Fibroblast of skin of abdomen (primary cell): ENCODE measurements at regions not wholly inside any gene's neighbourhood (a gene's known extent, or its start where the extent isn't known, plus 50 kb on each side); places are given as distances from the start of the nearest gene placed in this dataset.

Experiments used
- DNase-seq: peaks from one replicate; pipeline ENCODE4 v3.0.0-alpha.2; 2013

DNA sequence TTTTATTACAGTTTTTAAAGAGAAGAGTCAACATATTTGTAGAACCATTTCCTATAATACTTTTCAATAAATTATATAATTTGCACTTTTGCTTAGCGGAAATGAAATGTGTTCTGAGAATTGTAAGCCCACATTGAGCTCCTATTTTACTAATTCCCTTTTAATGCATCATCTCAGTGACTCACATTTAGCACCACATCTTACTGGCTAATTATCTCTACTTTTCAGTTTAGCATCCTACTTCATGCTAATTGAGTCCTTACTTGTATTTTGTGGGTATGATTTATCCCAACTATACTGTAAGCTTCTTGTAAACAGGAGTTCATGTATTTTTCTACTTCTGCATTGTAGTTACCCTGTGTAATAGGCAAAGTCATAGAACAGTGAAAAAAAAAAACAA, 67.5 kb downstream of the TMX1 start:
- DNase-seq, result peak; percentile 38

DNA sequence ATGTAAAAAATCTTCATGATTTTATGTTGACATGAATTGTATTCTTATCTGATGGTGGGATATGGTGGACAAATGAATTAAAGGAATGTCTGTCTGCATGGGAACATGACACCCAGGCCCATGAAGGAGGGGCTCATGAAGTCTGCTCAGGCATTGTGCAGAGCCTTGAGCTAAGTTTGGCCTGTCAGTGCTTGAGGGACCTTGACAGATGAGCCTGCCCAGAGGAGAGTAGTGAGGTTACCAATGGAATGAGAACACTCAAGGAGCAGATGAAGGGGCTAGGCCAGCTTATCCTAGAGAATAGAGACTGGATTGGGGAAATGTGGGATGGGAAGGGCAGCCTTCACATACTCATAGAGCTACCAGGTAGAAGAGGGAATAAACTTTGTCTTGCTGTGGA, 68.8 kb downstream of the TMX1 start:
- peak; percentile 49 for DNase-seq

DNA sequence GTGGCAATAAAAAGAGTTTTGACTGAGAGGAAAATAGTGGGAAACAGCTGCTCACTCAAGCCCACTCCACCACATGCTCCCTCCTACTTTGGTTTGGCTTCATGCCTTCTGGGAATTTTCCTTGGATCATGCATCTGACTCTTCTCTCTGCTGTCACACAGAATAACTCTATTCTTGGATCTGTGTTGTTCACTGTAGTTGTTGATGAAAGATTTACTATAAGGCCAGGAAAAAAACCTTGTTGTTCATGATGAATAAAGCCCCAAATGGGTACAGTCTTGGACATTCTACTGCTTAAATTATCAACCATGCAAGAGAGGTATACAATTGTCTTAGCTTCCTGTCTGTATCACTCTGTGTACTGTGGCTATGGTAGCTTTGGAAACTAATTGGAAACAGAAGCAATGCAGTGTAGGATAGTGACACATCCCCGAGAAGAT, 70.5 kb downstream of the TMX1 start:
- DNase-seq, result peak; percentile 95

DNA sequence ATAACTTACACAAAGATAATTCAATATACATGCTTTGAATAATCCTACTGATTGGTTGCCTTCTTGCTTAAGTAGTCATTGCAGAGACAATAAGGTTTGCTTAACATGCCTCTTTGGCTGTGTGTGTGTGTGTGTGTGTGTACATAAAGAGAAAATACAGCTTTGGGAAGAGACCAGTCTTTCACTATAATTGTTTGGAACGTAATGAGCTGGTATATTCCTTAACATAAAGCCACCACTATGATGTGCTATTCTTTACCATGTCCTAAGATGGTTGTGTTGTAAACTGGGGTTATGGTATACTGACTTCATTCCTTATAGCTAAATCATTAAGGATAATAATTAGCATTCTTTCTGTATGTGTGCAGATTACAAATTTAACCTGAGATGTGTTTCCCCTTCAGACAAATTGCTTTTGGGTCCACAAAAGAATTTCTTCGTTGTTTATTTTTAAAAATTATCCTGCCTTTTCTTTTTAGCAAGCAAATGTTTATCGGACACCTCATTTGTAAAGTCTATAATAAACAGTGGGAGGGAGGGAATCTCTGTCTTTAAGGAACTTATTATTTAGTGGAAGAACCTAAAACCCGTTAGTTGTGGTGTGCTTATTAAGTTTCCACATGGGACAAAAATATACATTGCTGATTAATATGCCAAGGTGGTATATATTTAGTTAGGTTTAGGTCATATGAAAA, 74.4 kb downstream of the TMX1 start:
- DNase-seq, result no peak

- DNase-seq, result peak; percentile 83
Measured at GRCh38 chr14:51317373-51317772, 77.3 kb downstream of the TMX1 start.

- DNase-seq, result peak; percentile 9
Measured at GRCh38 chr14:51318813-51319597, 79.0 kb downstream of the TMX1 start.

DNA sequence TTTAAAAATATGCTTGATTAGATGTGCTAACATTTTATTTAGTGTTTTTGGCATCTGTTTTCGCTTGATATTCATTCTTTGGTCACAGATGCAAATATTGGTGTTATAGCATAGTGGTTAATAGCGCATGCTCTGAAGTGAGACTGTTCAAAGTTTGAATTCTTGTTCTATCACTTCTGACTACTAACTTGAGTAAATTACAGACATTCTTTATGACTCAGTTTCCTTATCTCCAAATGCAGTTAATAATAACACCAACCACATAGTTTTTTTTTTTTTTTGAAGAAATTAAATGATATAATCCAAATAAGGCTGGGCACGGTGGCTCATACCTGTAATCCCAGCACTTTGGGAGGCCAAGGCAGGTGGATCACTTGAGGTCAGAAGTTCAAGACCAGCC, 81.0 kb downstream of the TMX1 start:
- no peak for DNase-seq

DNA sequence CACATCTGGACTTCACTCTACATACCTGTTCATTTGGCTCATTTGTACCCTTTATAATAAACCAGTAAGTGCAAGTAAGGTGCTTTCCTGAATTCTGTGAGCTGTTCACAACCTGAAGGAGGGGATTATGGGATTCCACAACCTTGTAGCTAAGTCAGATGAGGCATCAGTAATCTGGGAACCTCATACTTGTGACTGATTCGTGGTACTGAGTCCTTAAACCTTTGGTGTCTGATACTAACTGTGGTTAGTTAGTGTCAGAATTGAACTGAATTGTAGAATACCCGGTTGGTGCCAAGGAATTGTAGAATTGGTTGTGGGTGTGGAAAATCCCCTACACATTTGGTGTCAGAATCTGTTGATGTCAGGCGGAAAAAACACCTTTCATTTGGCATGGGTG, 83.4 kb downstream of the TMX1 start:
- DNase-seq, result no peak

DNA sequence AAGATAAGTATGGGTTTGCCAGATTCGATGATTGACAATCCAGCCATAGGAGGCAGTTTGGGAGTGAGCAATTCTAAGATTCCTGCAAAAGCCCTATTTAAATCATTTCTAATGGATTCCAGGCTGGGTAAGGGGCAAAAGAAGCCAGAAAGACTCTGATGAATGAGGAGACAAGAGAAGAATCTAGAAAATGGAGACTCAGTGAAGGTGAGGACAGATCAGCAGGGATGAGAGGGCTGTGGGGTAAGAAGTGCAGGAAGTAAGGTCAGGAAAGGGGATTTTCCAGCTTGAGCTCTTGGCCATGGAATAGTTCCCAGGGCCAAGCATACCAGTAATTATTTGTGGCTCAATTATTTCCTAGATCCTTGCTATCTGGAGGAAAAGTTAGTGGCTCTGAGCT, 87.3 kb downstream of the TMX1 start:
- peak; percentile 75 for DNase-seq

DNA sequence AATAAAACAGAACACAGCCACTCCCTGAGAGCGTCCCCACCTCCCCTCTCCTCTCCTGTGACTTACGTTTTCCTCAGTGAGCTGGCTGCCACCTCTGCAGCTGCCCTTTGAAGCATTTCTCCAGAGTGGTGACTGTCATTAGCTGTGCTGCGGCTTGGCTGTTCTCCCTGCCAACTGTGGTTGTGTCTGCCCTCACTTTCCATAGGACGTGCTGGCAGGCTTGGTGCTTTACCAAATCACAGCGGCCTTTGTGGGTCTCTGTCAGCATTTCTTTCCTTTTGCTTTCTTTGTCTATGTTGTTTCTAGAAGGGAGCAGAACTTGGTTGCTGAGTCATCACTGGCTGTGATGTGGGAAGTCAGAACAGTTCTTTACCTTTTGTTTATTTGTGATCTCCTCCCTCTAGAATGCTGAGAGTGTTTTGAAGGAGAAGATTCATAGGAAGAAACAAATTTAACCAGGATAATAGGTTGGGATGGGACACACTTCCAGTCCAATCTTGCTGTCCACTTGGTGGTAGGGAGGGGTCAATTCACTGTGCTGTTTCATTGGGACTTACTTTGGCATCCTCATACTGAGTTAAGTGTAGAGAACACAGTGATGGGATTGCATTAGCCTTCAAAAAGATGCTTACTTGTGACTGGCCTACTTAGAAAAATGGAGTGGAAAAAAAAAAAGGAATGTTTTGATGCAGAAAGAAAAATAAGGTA, 88.2 kb downstream of the TMX1 start:
- DNase-seq, result peak; percentile 45

GRCh38 chr14:51328772-51329353, 88.8 kb downstream of the TMX1 start:
- peak; percentile 51 for DNase-seq

GRCh38 chr14:51331486-51332367, 91.7 kb downstream of the TMX1 start:
- no peak for DNase-seq

GRCh38 chr14:51333299-51333698, 93.3 kb downstream of the TMX1 start:
- no peak for DNase-seq

DNA sequence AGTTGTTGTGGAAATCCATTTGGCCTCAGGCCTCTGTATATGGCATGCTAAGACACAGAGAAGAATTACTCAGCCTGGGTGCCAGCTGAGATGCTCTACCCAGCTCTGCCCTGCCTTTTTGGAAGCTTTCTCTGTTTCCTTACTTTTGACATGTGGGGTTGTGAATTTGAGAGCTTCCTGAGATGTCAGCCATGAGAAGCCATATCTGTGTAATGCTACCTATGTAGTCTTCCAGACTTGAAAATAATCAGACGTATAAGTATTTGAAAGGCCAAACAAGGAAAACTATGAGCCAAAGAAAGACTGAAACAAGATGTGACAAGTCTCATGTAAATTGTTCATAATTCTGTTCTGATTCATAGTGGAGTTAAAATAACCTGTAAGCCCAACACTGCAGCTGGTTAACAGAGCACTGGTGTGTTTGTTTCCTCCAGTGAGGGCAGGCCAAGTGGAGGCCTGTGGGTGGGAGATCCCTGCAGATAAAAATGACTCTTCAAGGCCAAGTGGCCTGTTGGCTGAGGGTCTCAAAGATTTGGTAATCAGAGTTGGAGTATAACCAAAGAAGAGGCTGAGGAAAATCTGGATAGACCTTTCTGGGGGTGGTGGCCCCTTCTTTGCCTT, 94.0 kb downstream of the TMX1 start:
- DNase-seq, result no peak

- no peak for DNase-seq
Measured at GRCh38 chr14:51334566-51334965, 94.5 kb downstream of the TMX1 start.

- DNase-seq, result no peak
Measured at GRCh38 chr14:51335531-51335930, 95.5 kb downstream of the TMX1 start.

DNA sequence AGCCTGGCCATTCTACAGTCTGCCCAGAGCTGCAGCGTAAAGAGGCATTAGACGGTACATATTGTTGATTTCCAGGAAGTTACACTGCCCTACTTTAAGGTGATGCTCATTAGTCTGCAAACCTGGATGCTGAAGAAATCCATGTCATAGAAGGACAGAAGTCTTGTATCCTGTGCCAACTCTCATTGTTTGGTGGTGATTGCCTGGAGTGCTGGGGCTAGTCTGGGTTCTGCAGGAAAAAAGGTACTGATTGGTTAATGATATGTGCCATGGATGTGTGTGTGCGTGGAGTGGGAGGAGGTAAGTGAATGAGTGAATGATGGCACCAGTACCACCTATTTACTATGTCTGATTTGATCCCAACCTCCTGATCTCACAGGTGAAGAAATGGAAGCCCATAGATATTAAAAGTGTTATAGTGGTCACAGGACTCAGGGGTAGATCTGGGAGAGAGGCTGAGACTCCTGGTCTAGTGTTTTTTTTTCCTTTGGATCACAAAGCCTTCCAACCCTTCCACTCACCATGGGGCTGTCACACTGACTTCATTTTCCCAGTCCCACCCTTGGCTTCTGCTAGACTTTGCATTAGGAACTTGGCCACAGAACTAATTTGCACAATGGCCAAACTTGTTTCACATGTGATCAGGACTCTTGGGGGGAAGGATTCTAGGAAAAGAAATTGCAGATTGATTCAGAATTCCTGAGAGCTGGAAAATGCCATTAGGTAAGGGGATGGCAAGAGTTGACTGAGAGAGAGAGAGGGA, 96.1 kb downstream of the TMX1 start:
- no peak for DNase-seq

DNA sequence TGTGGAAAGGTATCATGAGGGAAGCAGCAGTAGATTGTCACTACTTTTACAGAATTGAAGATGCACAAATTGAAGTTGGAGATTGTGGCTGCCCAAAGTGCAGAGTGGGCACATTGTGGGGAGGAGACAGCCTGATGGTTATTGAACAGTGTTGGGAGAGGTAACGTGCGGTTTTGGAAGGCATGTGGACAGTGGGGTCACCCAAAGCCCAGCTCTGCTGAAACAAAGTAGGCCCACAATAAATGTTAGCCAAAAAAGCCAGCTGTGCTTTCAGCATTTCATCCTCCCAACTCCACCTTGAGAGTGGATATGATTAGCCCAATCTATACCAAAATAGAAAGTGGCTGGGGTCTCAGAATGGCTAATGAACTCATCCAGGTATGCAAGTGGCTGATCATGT, 96.7 kb downstream of the TMX1 start:
- DNase-seq, result no peak

GRCh38 chr14:51337520-51337919, 97.5 kb downstream of the TMX1 start:
- no peak for DNase-seq

- DNase-seq, result no peak
Measured at GRCh38 chr14:51341338-51341737, 101.3 kb downstream of the TMX1 start.

DNA sequence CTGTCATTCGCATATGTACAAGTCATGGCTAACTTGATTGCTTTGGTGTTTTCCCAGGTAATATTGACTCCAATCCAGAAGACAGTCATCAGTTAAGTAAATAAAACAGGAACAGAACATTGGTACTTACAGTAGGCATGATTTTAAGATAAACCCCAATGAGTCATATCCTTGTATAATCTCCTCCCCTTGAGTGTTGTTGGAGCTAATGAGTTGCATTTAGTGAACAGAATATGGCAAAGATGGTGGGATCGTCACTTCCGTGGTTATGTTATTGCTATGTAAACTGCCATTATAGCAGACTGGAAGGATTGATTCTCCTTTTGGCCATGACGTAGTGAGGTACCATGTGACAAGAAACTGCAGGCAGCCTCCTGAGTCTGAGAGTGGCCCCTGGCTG, 102.2 kb downstream of the TMX1 start:
- DNase-seq, result no peak
